ENCODE measurements at regions not wholly inside any gene's neighbourhood (a gene's known extent, or its start where the extent isn't known, plus 50 kb on each side); places are given as distances from the start of the nearest gene placed in this dataset.

GRCh38 chr2:34003795-34004194 is 404.7 kb upstream of the FAM98A start:
- no peak for TF ChIP-seq ZNF707 (tag by site-specific recombination; IDR thresholded peaks at IDR 0.05)
- no peak for TF ChIP-seq PRDM6 (tag by site-specific recombination; IDR thresholded peaks at IDR 0.05)
- TF ChIP-seq ZNF701 (tag by site-specific recombination; IDR thresholded peaks at IDR 0.05): no peak
- TF ChIP-seq ZNF121 (tag by site-specific recombination; IDR thresholded peaks at IDR 0.05): no peak
- TF ChIP-seq ZNF501 (tag by site-specific recombination; IDR thresholded peaks at IDR 0.05): no peak
- TF ChIP-seq, protein P1, sequence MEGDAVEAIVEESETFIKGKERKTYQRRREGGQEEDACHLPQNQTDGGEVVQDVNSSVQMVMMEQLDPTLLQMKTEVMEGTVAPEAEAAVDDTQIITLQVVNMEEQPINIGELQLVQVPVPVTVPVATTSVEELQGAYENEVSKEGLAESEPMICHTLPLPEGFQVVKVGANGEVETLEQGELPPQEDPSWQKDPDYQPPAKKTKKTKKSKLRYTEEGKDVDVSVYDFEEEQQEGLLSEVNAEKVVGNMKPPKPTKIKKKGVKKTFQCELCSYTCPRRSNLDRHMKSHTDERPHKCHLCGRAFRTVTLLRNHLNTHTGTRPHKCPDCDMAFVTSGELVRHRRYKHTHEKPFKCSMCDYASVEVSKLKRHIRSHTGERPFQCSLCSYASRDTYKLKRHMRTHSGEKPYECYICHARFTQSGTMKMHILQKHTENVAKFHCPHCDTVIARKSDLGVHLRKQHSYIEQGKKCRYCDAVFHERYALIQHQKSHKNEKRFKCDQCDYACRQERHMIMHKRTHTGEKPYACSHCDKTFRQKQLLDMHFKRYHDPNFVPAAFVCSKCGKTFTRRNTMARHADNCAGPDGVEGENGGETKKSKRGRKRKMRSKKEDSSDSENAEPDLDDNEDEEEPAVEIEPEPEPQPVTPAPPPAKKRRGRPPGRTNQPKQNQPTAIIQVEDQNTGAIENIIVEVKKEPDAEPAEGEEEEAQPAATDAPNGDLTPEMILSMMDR (tag by site-specific recombination; IDR thresholded peaks at IDR 0.05): no peak
- no peak for TF ChIP-seq ZNF214 (tag by site-specific recombination; IDR thresholded peaks at IDR 0.05; ENCODE audit: borderline replicate concordance)
- no peak for TF ChIP-seq ZSCAN30 (tag by site-specific recombination; IDR thresholded peaks at IDR 0.05)
- TF ChIP-seq, protein P2, sequence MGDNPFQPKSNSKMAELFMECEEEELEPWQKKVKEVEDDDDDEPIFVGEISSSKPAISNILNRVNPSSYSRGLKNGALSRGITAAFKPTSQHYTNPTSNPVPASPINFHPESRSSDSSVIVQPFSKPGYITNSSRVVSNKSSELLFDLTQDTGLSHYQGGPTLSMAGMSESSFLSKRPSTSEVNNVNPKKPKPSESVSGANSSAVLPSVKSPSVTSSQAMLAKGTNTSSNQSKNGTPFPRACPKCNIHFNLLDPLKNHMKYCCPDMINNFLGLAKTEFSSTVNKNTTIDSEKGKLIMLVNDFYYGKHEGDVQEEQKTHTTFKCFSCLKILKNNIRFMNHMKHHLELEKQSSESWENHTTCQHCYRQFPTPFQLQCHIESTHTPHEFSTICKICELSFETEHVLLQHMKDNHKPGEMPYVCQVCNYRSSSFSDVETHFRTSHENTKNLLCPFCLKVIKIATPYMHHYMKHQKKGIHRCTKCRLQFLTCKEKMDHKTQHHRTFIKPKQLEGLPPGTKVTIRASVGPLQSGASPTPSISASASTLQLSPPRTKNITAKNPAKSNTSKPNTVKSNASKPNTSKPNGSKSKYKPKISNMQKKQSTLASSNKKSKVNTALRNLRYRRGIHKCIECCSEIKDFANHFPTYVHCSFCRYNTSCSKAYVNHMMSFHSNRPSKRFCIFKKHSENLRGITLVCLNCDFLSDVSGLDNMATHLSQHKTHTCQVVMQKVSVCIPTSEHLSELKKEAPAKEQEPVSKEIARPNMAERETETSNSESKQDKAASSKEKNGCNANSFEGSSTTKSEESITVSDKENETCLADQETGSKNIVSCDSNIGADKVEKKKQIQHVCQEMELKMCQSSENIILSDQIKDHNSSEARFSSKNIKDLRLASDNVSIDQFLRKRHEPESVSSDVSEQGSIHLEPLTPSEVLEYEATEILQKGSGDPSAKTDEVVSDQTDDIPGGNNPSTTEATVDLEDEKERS (tag by site-specific recombination; IDR thresholded peaks at IDR 0.05): no peak
- no peak for TF ChIP-seq ZFHX2 (tag by site-specific recombination; conservative IDR thresholded peaks at IDR 0.05)
- TF ChIP-seq, protein P3, sequence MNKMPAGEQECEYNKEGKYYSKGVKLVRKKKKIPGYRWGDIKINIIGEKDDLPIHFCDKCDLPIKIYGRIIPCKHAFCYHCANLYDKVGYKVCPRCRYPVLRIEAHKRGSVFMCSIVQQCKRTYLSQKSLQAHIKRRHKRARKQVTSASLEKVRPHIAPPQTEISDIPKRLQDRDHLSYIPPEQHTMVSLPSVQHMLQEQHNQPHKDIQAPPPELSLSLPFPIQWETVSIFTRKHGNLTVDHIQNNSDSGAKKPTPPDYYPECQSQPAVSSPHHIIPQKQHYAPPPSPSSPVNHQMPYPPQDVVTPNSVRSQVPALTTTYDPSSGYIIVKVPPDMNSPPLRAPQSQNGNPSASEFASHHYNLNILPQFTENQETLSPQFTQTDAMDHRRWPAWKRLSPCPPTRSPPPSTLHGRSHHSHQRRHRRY (tag by site-specific recombination; IDR thresholded peaks at IDR 0.05): no peak
- TF ChIP-seq REST (tag by site-specific recombination; IDR thresholded peaks at IDR 0.05): no peak

Data from HEK293 (cell line).